Stimulated activated CD4-positive, alpha-beta T cell treated with anti-CD3 and anti-CD28 coated beads, TNF-alpha, amount 100 ng/mL, for 4 hours (primary cell): ENCODE measurements at regions not wholly inside any gene's neighbourhood (a gene's known extent, or its start where the extent isn't known, plus 50 kb on each side); places are given as distances from the start of the nearest gene placed in this dataset.
"Not testable (repeated sequence)": the region's sequence is repeated elsewhere in the genome, so short reads cannot be mapped to it uniquely, and the experiment has no call there.

Source experiments
- DNase-seq, 3 experiments: peaks; one replicate each; pipeline ENCODE4 v3.0.0-alpha.2; 2020; ENCODE audit warnings: low read depth in 3 of 3

- DNase-seq = no peak
Measured at GRCh38 chr18:40371673-40372072, 1583.4 kb upstream of the PIK3C3 start.

DNA sequence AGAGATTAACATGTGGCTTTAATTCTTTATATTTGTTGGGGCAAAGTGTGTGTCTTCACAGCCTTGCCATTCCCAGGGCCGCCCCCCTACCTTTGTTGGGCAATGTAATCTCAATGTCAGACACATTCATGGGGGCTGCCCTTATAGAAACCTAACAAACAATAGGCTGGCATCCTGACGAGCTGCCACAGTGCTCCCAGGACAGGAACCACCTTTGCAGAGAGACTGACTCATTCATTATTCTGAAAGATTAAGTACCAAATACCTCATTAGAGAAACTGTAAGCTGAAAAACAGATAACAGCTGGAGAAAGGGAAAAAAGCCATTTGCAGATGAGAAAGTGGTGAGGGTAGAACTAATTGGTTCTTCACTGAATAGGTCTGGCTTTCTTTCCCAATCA, 1587.5 kb upstream of the PIK3C3 start:
- no peak for DNase-seq

DNA sequence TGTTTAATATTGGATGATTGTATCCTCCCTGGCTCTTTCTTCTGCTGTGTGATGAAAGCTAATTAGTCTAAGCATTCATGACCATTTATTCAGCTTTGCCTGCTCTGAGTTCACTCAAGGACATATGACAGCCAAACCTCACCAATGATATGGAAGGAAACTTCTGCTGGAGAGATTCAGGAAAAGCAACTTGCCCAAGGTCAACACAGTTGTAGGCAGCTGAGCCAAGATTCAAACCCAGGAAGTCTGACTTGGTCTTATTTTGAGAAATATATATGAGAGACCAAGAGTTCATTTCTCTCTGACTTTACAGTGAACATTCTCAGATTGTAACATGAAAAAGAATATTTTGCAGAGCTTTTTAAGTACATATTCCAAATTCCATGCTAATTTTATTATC, 1588.5 kb upstream of the PIK3C3 start:
- DNase-seq = no peak

GRCh38 chr18:40365526-40365925, 1589.5 kb upstream of the PIK3C3 start:
- no peak for DNase-seq

DNA sequence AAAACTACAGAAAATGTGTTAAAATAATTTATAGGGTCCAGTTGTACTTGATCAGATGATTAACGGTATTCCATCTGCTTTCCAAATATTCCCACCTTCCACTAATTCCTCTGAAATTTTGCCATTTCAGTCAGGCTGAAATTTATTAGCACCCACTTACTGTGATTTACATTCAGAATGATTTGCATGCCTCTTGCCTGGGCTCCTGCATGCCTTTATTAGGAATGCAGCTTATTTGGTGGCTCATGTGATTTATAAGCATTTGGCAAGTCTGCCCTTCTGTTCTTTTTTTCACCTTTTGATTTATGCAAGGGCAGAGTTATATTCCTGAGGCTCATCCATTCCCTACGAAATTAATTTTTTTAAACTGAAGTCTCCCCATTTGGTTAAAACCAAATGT, 1594.5 kb upstream of the PIK3C3 start:
- DNase-seq = no peak

DNA sequence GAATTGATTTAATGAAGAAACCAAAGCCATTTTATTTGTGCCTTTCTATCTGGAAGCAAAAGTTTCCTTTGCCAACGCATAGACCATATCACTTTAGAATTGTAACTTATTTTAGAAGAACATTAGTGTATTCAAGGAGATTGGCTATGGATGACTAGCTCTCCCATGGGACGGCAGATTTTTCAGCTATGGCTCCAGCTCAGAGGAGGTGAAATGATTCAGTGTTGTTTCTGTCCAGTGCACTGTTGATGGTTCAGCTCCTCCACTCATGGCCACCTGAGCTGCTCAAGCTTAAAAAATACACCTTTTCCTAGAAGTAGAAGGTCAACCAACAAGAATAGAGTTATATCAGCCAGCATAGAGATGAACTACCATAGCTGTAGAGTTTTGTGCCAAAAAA, 1597.5 kb upstream of the PIK3C3 start:
- DNase-seq = no peak

GRCh38 chr18:40356168-40356567, 1598.9 kb upstream of the PIK3C3 start:
- no peak for DNase-seq

- no peak for DNase-seq
Measured at GRCh38 chr18:40355726-40356125, 1599.3 kb upstream of the PIK3C3 start.

DNA sequence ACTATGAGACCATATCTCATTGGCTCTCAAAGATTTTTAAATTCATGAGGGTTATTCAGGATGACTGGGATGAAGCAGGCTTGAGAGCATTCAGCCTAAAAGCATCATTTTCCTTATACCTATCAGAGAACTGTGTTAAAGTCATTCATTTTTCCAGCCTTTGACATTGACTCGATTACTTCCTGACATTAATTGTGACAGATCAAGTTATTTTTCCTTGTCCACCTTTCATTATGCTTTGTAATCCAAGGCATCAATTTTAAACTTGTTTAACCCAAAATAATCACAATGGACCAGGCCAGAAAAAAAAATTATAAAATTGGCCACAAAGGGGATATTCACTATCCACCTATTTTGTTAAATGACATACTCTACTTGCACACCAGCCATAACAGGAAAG, 1606.8 kb upstream of the PIK3C3 start:
- no peak for DNase-seq

DNA sequence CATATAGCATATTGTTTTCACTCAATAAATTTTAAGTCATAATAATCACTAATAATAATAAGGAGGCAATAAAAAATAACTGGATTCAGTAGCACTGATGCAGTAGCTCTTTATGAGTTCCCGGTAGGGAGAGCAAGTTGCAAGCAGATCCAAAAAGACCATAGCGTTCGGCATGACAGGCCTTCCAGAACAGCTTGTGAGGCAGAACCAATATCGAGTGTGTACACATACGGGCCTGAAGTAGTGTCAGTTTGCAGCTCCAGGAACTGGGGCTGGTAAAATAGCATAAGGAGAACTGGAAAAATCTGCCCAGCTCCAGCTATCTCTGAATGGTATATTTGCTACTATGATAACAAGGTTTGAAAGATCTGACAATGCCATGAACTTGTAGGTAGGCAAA, 1607.8 kb upstream of the PIK3C3 start:
- no peak for DNase-seq

DNA sequence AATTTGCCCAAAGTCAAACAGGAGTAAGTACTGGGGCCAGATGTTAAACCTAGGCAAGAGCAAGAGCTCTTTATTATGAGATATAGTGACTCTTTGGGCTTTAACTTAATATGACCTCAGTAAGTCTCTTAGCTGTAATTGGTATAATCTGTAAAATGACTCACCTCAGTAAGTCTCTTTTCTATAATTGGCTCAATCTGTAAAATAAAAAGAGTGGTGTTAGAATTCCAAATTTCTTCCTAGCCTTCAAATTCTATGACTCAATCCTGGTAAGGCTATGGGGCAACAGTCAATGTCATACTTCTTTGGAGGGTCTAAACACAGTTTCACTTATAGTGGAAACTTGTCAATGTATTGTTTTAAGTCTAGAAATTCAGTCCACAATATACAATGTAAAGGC, 1608.9 kb upstream of the PIK3C3 start:
- DNase-seq = no peak

DNA sequence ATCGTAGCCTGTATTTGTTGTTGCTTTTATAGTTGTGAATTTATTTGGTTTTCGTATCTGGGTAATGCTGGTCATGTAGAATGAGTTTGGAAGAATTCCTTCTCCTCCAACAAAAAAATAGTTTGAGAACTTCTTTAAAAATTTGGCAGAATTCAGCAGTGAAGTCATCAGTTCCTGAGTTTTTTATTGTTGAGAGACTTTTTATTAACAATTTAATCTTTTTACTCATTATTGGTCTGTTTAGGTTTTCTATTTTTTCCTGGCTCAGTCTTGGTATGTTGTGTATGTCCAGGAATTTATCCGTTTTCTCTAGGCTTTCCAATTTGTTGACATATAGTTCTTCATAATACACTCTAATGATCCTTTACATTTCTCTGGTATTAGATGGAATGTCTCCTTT, 1613.3 kb upstream of the PIK3C3 start:
- DNase-seq = no peak

DNA sequence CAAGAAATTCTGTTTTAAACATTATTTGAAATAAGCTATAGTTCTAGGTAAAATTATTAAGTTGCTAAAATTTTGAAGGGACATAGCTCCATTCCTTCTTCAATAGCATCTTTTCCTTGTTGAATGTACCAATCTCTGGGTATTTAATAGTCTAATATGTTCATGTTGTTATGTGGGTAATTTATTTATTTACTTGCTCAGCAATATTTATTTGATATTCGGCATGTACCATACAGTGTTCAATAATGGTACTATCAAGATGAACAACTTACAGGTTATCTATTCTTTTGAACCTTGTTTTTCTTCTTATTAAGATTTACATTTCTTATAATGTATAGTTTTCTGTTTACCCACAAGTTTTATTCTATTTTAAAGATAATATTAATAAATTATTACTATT, 1616.8 kb upstream of the PIK3C3 start:
- DNase-seq = no peak

DNA sequence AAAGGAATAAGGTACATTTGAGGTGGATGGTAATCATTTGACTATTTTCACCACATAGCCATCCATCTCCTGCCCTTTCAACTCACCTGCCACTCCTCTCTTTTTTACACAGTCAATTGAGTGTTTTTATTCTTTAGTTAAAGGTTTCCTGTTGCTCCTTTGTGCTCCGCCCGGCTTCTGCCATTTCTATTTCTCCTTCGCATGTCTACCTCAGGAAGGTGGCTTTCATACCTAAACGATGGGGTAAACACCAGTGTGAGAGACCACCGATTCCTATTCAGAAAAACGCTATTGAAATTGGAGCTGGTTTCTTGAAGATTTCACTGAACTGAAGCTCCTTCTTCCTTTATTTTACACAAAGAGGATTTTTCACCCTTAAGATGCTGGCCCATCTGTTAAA, 1628.0 kb upstream of the PIK3C3 start:
- no peak for DNase-seq

DNA sequence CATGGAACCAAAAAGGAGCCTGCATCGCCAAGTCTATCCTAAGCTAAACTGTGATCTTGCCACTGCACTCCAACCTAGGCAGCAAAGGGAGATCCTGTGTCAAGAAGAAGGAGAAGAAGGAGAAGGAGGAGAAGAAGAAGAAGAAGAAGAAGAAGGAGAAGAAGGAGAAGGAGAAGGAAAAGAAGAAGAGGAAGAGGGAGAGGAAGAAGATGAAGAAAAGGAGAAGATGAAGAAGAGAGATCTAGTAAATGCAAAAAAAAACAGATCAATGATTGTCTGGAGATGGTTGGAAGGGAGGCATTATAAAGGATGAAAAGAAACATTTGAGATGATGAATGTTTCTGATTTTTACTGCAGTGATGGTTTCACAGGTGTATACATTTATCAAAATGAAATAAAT, 1629.0 kb upstream of the PIK3C3 start:
- DNase-seq = no peak

- DNase-seq = no peak
Measured at GRCh38 chr18:40314199-40314598, 1640.8 kb upstream of the PIK3C3 start.

DNA sequence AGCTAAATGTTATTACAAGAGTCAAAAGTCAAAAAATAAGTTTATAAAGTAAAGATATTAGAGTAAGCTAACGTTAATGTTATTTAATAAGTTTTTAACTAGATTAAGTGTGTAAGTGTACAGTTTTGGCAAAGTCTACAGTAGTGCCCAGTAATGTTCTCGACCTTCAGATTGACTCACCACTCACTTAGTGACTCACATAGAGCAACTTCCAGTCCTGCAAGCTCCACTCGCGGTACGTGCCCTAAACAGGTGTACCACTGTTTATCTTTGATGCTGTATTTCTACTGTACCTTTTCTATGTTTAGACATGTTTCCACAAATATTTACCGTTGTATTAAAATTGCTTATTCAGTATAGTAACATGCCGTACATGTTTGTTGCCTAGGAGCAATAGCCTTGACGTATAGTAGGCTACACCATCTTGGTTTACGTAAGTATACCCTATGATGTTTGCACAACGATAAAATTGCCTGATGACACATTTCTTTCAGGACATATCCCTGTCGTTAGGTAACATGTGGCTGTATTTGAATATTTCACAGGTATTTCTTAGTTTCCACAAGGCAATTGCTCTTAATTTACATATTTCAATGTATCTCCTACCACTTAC, 1641.9 kb upstream of the PIK3C3 start:
- DNase-seq = no peak

GRCh38 chr18:40307627-40308026, 1647.4 kb upstream of the PIK3C3 start:
- DNase-seq = no peak

GRCh38 chr18:40296717-40297413, 1658.2 kb upstream of the PIK3C3 start:
- DNase-seq = no peak

- DNase-seq = no peak
Measured at GRCh38 chr18:40292985-40293710, 1661.9 kb upstream of the PIK3C3 start.

DNA sequence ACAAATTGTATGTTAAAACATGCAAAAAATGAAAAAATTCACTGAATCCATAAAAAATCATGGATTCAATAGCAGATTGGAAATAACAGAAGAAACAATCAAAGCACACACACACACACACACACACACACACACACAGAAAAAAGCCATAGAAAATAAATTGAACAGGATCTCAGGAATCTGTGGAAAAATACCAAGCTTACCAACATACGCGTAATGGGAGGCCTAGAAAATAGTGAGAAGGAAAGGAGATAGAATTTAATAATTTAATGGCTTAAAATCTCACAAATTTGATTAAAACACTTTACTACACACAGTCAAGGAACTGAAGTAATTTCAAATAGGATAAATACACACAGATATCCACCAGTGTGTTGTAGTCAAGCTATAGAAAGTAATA, 1671.5 kb upstream of the PIK3C3 start:
- no peak for DNase-seq

GRCh38 chr18:40281356-40281755, 1673.7 kb upstream of the PIK3C3 start:
- not testable (repeated sequence) for DNase-seq

- no peak for DNase-seq
Measured at GRCh38 chr18:40274618-40275196, 1680.3 kb upstream of the PIK3C3 start.
